ENCODE measurements at regions not wholly inside any gene's neighbourhood (a gene's known extent, or its start where the extent isn't known, plus 50 kb on each side); places are given as distances from the start of the nearest gene placed in this dataset.

DNA sequence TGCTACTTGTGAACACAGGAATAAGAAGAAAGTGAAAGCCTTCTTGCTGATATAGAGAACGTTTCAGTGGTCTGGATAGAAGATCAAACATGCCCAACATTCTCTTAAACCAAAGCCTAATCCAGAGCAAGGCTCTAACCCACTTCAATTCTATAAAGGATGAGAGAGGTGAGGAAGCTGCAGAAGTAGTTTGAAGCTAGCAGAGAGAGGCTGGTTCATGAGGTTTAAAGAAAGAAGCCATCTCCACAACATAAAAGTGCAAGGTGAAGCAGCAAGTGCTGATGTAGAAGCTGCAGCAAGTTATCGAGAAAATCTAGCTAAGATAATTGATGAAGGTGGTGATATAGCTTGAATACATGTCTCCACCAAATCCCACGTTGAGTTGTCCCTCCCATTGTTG is 383.3 kb upstream of the ASIC2 start:
- TF ChIP-seq, protein P1, sequence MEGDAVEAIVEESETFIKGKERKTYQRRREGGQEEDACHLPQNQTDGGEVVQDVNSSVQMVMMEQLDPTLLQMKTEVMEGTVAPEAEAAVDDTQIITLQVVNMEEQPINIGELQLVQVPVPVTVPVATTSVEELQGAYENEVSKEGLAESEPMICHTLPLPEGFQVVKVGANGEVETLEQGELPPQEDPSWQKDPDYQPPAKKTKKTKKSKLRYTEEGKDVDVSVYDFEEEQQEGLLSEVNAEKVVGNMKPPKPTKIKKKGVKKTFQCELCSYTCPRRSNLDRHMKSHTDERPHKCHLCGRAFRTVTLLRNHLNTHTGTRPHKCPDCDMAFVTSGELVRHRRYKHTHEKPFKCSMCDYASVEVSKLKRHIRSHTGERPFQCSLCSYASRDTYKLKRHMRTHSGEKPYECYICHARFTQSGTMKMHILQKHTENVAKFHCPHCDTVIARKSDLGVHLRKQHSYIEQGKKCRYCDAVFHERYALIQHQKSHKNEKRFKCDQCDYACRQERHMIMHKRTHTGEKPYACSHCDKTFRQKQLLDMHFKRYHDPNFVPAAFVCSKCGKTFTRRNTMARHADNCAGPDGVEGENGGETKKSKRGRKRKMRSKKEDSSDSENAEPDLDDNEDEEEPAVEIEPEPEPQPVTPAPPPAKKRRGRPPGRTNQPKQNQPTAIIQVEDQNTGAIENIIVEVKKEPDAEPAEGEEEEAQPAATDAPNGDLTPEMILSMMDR (IDR thresholded peaks at IDR 0.05): no peak
- TF ChIP-seq POLR2A (IDR thresholded peaks at IDR 0.05): no peak
- no peak for TF ChIP-seq EP300 (IDR thresholded peaks at IDR 0.05)

All from gastroesophageal sphincter (tissue), 3 donors.